ENCODE measurements at regions not wholly inside any gene's neighbourhood (a gene's known extent, or its start where the extent isn't known, plus 50 kb on each side); places are given as distances from the start of the nearest gene placed in this dataset.

GRCh38 chr3:28699283-28699682 is 350.7 kb upstream of the AZI2 start:
- CTCF ChIA-PET = interaction anchor here (1.7 kb wide), 1 partner anchor 32 kb away, joined by 3 read pairs; no protein-coding TSS in a partner anchor
- BruUV-seq (replicated peaks) = no TSS peak
- H3K79me2 ChIP-seq (ENCODE audit: insufficient read depth, low read length) = no peaks in the 10 kb centered on the region
- H3K27me3 ChIP-seq (ENCODE audit: insufficient read depth, low read length) = no peaks in the 10 kb centered on the region
- RAD21 ChIA-PET (ENCODE audit: low non-redundant PET in 1 of 2, low total read pairs in 2 of 2, uncharacterized antibody in 2 of 2, unreplicated experiment in 2 of 2) = no interaction called here
- no peaks in the 10 kb centered on the region for H3K9me3 ChIP-seq (ENCODE audit: control insufficient read depth in 1 of 2, insufficient read depth in 1 of 2, low read depth in 1 of 2, low read length in 2 of 2)
- TF ChIP-seq, protein P1, sequence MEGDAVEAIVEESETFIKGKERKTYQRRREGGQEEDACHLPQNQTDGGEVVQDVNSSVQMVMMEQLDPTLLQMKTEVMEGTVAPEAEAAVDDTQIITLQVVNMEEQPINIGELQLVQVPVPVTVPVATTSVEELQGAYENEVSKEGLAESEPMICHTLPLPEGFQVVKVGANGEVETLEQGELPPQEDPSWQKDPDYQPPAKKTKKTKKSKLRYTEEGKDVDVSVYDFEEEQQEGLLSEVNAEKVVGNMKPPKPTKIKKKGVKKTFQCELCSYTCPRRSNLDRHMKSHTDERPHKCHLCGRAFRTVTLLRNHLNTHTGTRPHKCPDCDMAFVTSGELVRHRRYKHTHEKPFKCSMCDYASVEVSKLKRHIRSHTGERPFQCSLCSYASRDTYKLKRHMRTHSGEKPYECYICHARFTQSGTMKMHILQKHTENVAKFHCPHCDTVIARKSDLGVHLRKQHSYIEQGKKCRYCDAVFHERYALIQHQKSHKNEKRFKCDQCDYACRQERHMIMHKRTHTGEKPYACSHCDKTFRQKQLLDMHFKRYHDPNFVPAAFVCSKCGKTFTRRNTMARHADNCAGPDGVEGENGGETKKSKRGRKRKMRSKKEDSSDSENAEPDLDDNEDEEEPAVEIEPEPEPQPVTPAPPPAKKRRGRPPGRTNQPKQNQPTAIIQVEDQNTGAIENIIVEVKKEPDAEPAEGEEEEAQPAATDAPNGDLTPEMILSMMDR (IDR thresholded peaks at IDR 0.05 in 2 of 3, conservative IDR thresholded peaks at IDR 0.05 in 1 of 3; ENCODE audit: borderline replicate concordance in 1 of 3, insufficient read depth in 1 of 3, low read depth in 2 of 3, low read length in 2 of 3) = no peak
- TF ChIP-seq JUND (IDR thresholded peaks at IDR 0.05) (no peak), SIN3A (IDR thresholded peaks at IDR 0.05; ENCODE audit: low read depth) (no peak), ZFX (IDR thresholded peaks at IDR 0.05) (no peak), ZNF274 (IDR thresholded peaks at IDR 0.05; ENCODE audit: low read depth, low read length) (no peak)
- no peak overlapping the region for H3K27ac ChIP-seq (ENCODE audit: low read depth, low read length)
- no peak overlapping the region for H3K4me2 ChIP-seq (ENCODE audit: low read length)
- no peak overlapping the region for H3K4me3 ChIP-seq (replicated peaks in 1 of 2; ENCODE audit: low read depth in 1 of 2, low read length in 2 of 2)
- no peak overlapping the region for H2AFZ ChIP-seq (ENCODE audit: low read depth, low read length, poor library complexity, severe bottlenecking)
- H3K9me2 ChIP-seq (ENCODE audit: insufficient read depth) = no peaks in the 10 kb centered on the region
- H3K36me3 ChIP-seq (ENCODE audit: control insufficient read depth in 1 of 2, insufficient read depth in 2 of 2, low read length in 2 of 2) = no peaks in the 10 kb centered on the region
- no peaks in the 10 kb centered on the region for H4K20me1 ChIP-seq (ENCODE audit: insufficient read depth)
- H3K9ac ChIP-seq (ENCODE audit: low read length) = no peak overlapping the region
- DNase-seq (ENCODE audit: low read depth, low spot score) (no peak), ATAC-seq (no peak)
- intact Hi-C loops (cut with micrococcal nuclease) = no loop called here
- no peaks in the 10 kb centered on the region for H3K4me1 ChIP-seq (ENCODE audit: control insufficient read depth in 1 of 2, insufficient read depth in 2 of 2, low read length in 2 of 2)
- POLR2A ChIA-PET = no interaction called here

DNA sequence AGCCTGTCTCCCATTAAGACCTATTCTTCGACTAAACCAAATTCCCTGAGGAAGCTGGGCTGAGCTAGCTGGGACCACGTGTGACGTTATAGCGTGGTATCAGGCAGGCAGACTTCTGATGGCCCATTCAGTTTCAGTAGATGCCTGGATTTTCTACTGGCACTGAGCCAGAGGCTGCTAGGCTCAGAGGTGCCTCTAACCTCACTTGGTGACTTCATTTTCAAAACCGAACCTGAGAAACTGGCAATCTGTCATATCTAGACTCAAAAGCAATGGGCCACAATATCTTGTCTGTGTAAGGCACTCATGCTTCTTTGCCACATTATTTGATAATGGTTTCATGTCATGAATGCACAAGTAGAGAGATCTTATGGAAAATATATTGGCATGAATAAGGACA is 352.1 kb upstream of the AZI2 start:
- no peaks in the 10 kb centered on the region for H3K36me3 ChIP-seq (ENCODE audit: control insufficient read depth in 1 of 2, insufficient read depth in 2 of 2, low read length in 2 of 2)
- DNase-seq (ENCODE audit: low read depth, low spot score) = no peak
- RAD21 ChIA-PET (ENCODE audit: low non-redundant PET in 1 of 2, low total read pairs in 2 of 2, uncharacterized antibody in 2 of 2, unreplicated experiment in 2 of 2) = no interaction called here
- no peaks in the 10 kb centered on the region for H3K9me2 ChIP-seq (ENCODE audit: insufficient read depth)
- intact Hi-C loops (cut with micrococcal nuclease) = no loop called here
- H3K9me3 ChIP-seq (ENCODE audit: control insufficient read depth in 1 of 2, insufficient read depth in 1 of 2, low read depth in 1 of 2, low read length in 2 of 2) = no peaks in the 10 kb centered on the region
- H3K9ac ChIP-seq (ENCODE audit: low read length) = no peak overlapping the region
- CTCF ChIA-PET = no interaction called here
- no peaks in the 10 kb centered on the region for H3K27me3 ChIP-seq (ENCODE audit: insufficient read depth, low read length)
- H4K20me1 ChIP-seq (ENCODE audit: insufficient read depth) = no peaks in the 10 kb centered on the region
- no peak overlapping the region for H3K27ac ChIP-seq (ENCODE audit: low read depth, low read length)
- BruUV-seq (replicated peaks) = no TSS peak
- H3K4me3 ChIP-seq (replicated peaks in 1 of 2; ENCODE audit: low read depth in 1 of 2, low read length in 2 of 2) = no peak overlapping the region
- H3K79me2 ChIP-seq (ENCODE audit: insufficient read depth, low read length) = no peaks in the 10 kb centered on the region
- no peaks in the 10 kb centered on the region for H3K4me1 ChIP-seq (ENCODE audit: control insufficient read depth in 1 of 2, insufficient read depth in 2 of 2, low read length in 2 of 2)
- POLR2A ChIA-PET = no interaction called here
- H2AFZ ChIP-seq (ENCODE audit: low read depth, low read length, poor library complexity, severe bottlenecking) = no peak overlapping the region
- no peak overlapping the region for H3K4me2 ChIP-seq (ENCODE audit: low read length)
- TF ChIP-seq POLR2A (IDR thresholded peaks at IDR 0.05; ENCODE audit: borderline replicate concordance, extremely low read depth, insufficient read depth, insufficient read length) (no peak), CEBPB (IDR thresholded peaks at IDR 0.05; ENCODE audit: low read depth) (no peak), MAX (IDR thresholded peaks at IDR 0.05) (no peak), CBX3 (IDR thresholded peaks at IDR 0.05; ENCODE audit: low read depth) (no peak), RAD21 (IDR thresholded peaks at IDR 0.05; ENCODE audit: low read depth) (no peak)
- ATAC-seq = no peak

All from HCT116 (cell line).